PC-9 (cell line): ENCODE measurements at regions not wholly inside any gene's neighbourhood (a gene's known extent, or its start where the extent isn't known, plus 50 kb on each side); places are given as distances from the start of the nearest gene placed in this dataset.

ENCODE experiments used
- CTCF ChIP-seq: fragments of 200-600 bp; sonication (generic); conservative IDR thresholded peaks from 2 replicates; pipeline ENCODE4 v1.6.1; 2017; ENCODE audit warnings: mixed run types, antibody characterized with exemption, mild to moderate bottlenecking, moderate library complexity
- EZH2 ChIP-seq: fragments of 200-600 bp; sonication (generic); IDR thresholded peaks from 2 replicates; pipeline ENCODE4 v1.8.0; 2017; ENCODE audit warnings: antibody characterized with exemption, low read depth

GRCh38 chr5:20575571-20575970 is 587.6 kb upstream of the CDH18 start:
- TF ChIP-seq CTCF, result no peak
- TF ChIP-seq EZH2, result no peak
